SK-N-SH treated with all-trans-retinoic acid at 6 μM for 48 hours (cell line): ENCODE measurements at regions not wholly inside any gene's neighbourhood (a gene's known extent, or its start where the extent isn't known, plus 50 kb on each side); places are given as distances from the start of the nearest gene placed in this dataset.

Experiments used
- ATAC-seq: fragments of 200-7000 bp; cut with Tn5 transposase; 3 replicates; pipeline ENCODE4 v1.9.1; 2020; ENCODE audit warnings: mild to moderate bottlenecking, moderate library complexity
- ARNTL ChIP-seq: fragments of 450-650 bp; formaldehyde crosslinking; IDR thresholded peaks from 2 replicates; pipeline ENCODE4 v1.5.0; 2020; ENCODE audit warnings: low read depth, mild to moderate bottlenecking, moderate library complexity, borderline replicate concordance
- BACH2 ChIP-seq: fragments of 250-450 bp; sonication (Bioruptor Pico); IDR thresholded peaks from 2 replicates; pipeline ENCODE4 v1.9.0; 2021; ENCODE audit warnings: mild to moderate bottlenecking, borderline replicate concordance
- CREB5 ChIP-seq: fragments of 250-450 bp; sonication (Bioruptor Pico); IDR thresholded peaks from 2 replicates; pipeline ENCODE4 v1.5.1; 2020; ENCODE audit warnings: low read depth, mild to moderate bottlenecking, moderate library complexity
- CSDC2 ChIP-seq: fragments of 250-450 bp; sonication (Bioruptor Pico); IDR thresholded peaks from 2 replicates; pipeline ENCODE4 v1.5.0; 2020; ENCODE audit warnings: mild to moderate bottlenecking, moderate library complexity
- ESRRG ChIP-seq: fragments of 250-450 bp; sonication (Bioruptor Pico); IDR thresholded peaks from 2 replicates; pipeline ENCODE4 v1.6.1; 2021; ENCODE audit warnings: mild to moderate bottlenecking
- GLIS3 ChIP-seq: fragments of 250-450 bp; sonication (Bioruptor Pico); IDR thresholded peaks from 2 replicates; pipeline ENCODE4 v1.5.0; 2020; ENCODE audit warnings: mild to moderate bottlenecking, moderate library complexity
- ISL1 ChIP-seq: fragments of 250-450 bp; sonication (Bioruptor Pico); IDR thresholded peaks from 2 replicates; pipeline ENCODE4 v2.1.2; 2022; ENCODE audit warnings: mild to moderate bottlenecking, moderate library complexity
- OSR1 ChIP-seq: fragments of 250-450 bp; sonication (Bioruptor Pico); IDR thresholded peaks from 2 replicates; pipeline ENCODE4 v1.8.0; 2022; ENCODE audit warnings: moderate library complexity, mild to moderate bottlenecking, inconsistent platforms
- PPARA ChIP-seq: fragments of 250-450 bp; sonication (Bioruptor Pico); IDR thresholded peaks from 2 replicates; pipeline ENCODE4 v1.5.0; 2020; ENCODE audit warnings: mild to moderate bottlenecking, borderline replicate concordance
- RARB ChIP-seq: fragments of 250-450 bp; sonication (Bioruptor Pico); IDR thresholded peaks from 2 replicates; pipeline ENCODE4 v1.8.0; 2021; ENCODE audit warnings: mild to moderate bottlenecking, moderate library complexity
- SNAI2 ChIP-seq: fragments of 250-450 bp; sonication (Bioruptor Pico); IDR thresholded peaks from 2 replicates; pipeline ENCODE4 v1.5.0; 2020; ENCODE audit warnings: mild to moderate bottlenecking, moderate library complexity
- TCF4 ChIP-seq: fragments of 250-450 bp; sonication (Bioruptor Pico); IDR thresholded peaks from 2 replicates; pipeline ENCODE4 v1.8.0; 2021; ENCODE audit warnings: mild to moderate bottlenecking, moderate library complexity, borderline replicate concordance
- TOX ChIP-seq: fragments of 250-450 bp; sonication (Bioruptor Pico); IDR thresholded peaks from 2 replicates; pipeline ENCODE4 v1.8.0; 2021; ENCODE audit warnings: mild to moderate bottlenecking, moderate library complexity, borderline replicate concordance
- ZC3H10 ChIP-seq: fragments of 250-450 bp; sonication (Bioruptor Pico); IDR thresholded peaks from 2 replicates; pipeline ENCODE4 v1.5.1; 2021; ENCODE audit warnings: mild to moderate bottlenecking, moderate library complexity
- ZFP3 ChIP-seq: fragments of 250-450 bp; sonication (Bioruptor Pico); IDR thresholded peaks from 2 replicates; pipeline ENCODE4 v1.5.0; 2020; ENCODE audit warnings: mild to moderate bottlenecking, moderate library complexity
- ZFP30 ChIP-seq: fragments of 450-650 bp; formaldehyde crosslinking; IDR thresholded peaks from 2 replicates; pipeline ENCODE4 v1.5.0; 2022; ENCODE audit warnings: mild to moderate bottlenecking, moderate library complexity
- ZNF565 ChIP-seq: fragments of 450-650 bp; formaldehyde crosslinking; conservative IDR thresholded peaks from 2 replicates; pipeline ENCODE4 v1.5.0; 2020; ENCODE audit warnings: low read depth, mild to moderate bottlenecking, moderate library complexity
- ZNF70 ChIP-seq: fragments of 450-650 bp; formaldehyde crosslinking; IDR thresholded peaks from 2 replicates; pipeline ENCODE4 v1.5.0; 2020; ENCODE audit warnings: mild to moderate bottlenecking, moderate library complexity
- ZNF8 ChIP-seq: fragments of 450-650 bp; formaldehyde crosslinking; IDR thresholded peaks from 2 replicates; pipeline ENCODE4 v1.5.0; 2020; ENCODE audit warnings: mild to moderate bottlenecking, moderate library complexity
- TF ChIP-seq, protein P1 (sequence below): fragments of 250-450 bp; sonication (Bioruptor Pico); IDR thresholded peaks from 2 replicates; pipeline ENCODE4 v1.8.0; 2020; ENCODE audit warnings: mild to moderate bottlenecking, moderate library complexity, borderline replicate concordance
- TF ChIP-seq, protein P2 (sequence below): fragments of 250-450 bp; sonication (Bioruptor Pico); IDR thresholded peaks from 2 replicates; pipeline ENCODE4 v1.5.1; 2021; ENCODE audit warnings: mild to moderate bottlenecking, moderate library complexity
- TF ChIP-seq, protein P3 (sequence below): fragments of 250-450 bp; sonication (Bioruptor Pico); IDR thresholded peaks from 2 replicates; pipeline ENCODE4 v1.5.0; 2020; ENCODE audit warnings: mild to moderate bottlenecking, moderate library complexity

- ATAC-seq: no peak
These were observed 637.4 kb upstream of the API5 start for GRCh38 chr11:42674436-42674835.

DNA sequence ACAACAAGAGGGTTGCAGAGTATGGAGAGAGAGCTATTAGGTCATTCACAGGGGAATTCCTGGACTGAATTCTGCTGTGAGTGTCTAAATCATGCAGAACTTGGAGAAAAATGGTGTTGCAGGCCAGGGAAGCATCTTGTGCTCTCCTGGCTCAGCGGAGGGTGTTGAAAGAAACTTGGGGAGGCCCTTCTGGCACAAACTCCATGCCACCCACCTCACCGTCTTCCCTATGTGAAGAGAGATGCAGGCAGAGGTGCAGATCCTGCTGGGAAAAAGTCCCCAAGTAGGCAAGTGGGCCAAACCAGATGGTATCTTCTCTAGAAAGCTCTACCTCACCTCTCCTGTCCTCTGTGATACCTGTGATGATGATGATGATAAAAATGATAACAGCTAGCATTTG is 604.3 kb upstream of the API5 start:
- no peak for ATAC-seq
- TF ChIP-seq, protein P1, sequence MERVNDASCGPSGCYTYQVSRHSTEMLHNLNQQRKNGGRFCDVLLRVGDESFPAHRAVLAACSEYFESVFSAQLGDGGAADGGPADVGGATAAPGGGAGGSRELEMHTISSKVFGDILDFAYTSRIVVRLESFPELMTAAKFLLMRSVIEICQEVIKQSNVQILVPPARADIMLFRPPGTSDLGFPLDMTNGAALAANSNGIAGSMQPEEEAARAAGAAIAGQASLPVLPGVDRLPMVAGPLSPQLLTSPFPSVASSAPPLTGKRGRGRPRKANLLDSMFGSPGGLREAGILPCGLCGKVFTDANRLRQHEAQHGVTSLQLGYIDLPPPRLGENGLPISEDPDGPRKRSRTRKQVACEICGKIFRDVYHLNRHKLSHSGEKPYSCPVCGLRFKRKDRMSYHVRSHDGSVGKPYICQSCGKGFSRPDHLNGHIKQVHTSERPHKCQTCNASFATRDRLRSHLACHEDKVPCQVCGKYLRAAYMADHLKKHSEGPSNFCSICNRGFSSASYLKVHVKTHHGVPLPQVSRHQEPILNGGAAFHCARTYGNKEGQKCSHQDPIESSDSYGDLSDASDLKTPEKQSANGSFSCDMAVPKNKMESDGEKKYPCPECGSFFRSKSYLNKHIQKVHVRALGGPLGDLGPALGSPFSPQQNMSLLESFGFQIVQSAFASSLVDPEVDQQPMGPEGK (CRISPR knock-in tag): no peak
- TF ChIP-seq, protein P2, sequence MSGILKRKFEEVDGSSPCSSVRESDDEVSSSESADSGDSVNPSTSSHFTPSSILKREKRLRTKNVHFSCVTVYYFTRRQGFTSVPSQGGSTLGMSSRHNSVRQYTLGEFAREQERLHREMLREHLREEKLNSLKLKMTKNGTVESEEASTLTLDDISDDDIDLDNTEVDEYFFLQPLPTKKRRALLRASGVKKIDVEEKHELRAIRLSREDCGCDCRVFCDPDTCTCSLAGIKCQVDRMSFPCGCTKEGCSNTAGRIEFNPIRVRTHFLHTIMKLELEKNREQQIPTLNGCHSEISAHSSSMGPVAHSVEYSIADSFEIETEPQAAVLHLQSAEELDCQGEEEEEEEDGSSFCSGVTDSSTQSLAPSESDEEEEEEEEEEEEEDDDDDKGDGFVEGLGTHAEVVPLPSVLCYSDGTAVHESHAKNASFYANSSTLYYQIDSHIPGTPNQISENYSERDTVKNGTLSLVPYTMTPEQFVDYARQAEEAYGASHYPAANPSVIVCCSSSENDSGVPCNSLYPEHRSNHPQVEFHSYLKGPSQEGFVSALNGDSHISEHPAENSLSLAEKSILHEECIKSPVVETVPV (CRISPR knock-in tag): no peak
- TF ChIP-seq ARNTL (CRISPR knock-in tag) (no peak), ZFP30 (CRISPR knock-in tag) (no peak), PPARA (CRISPR knock-in tag) (no peak), TCF4 (CRISPR knock-in tag) (no peak), OSR1 (CRISPR knock-in tag) (no peak), ISL1 (CRISPR knock-in tag) (no peak), BACH2 (CRISPR knock-in tag) (no peak)

More at GRCh38 chr11:42674436-42674835, 637.4 kb upstream of the API5 start:
- TF ChIP-seq ZC3H10 (CRISPR knock-in tag) (no peak), ISL1 (CRISPR knock-in tag) (no peak), ZNF8 (CRISPR knock-in tag) (no peak), SNAI2 (CRISPR knock-in tag) (no peak), CSDC2 (no peak), GLIS3 (CRISPR knock-in tag) (no peak), TOX (CRISPR knock-in tag) (no peak), ZNF70 (no peak), OSR1 (CRISPR knock-in tag) (no peak), ARNTL (CRISPR knock-in tag) (no peak), BACH2 (CRISPR knock-in tag) (no peak), ZNF565 (no peak), TCF4 (CRISPR knock-in tag) (no peak), CREB5 (CRISPR knock-in tag) (no peak), ESRRG (CRISPR knock-in tag) (no peak), PPARA (CRISPR knock-in tag) (no peak), RARB (no peak), ZFP3 (CRISPR knock-in tag) (no peak)
- TF ChIP-seq, protein P1 (CRISPR knock-in tag): no peak
- TF ChIP-seq, protein P3, sequence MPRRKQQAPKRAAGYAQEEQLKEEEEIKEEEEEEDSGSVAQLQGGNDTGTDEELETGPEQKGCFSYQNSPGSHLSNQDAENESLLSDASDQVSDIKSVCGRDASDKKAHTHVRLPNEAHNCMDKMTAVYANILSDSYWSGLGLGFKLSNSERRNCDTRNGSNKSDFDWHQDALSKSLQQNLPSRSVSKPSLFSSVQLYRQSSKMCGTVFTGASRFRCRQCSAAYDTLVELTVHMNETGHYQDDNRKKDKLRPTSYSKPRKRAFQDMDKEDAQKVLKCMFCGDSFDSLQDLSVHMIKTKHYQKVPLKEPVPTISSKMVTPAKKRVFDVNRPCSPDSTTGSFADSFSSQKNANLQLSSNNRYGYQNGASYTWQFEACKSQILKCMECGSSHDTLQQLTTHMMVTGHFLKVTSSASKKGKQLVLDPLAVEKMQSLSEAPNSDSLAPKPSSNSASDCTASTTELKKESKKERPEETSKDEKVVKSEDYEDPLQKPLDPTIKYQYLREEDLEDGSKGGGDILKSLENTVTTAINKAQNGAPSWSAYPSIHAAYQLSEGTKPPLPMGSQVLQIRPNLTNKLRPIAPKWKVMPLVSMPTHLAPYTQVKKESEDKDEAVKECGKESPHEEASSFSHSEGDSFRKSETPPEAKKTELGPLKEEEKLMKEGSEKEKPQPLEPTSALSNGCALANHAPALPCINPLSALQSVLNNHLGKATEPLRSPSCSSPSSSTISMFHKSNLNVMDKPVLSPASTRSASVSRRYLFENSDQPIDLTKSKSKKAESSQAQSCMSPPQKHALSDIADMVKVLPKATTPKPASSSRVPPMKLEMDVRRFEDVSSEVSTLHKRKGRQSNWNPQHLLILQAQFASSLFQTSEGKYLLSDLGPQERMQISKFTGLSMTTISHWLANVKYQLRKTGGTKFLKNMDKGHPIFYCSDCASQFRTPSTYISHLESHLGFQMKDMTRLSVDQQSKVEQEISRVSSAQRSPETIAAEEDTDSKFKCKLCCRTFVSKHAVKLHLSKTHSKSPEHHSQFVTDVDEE (CRISPR knock-in tag): no peak

GRCh38 chr11:42709216-42709615 is 602.6 kb upstream of the API5 start:
- no peak for ATAC-seq
- no peak for TF ChIP-seq ZNF70
- TF ChIP-seq, protein P2 (CRISPR knock-in tag): no peak
- TF ChIP-seq ZFP3 (CRISPR knock-in tag): no peak
- no peak for TF ChIP-seq ZC3H10 (CRISPR knock-in tag)
- TF ChIP-seq ARNTL (CRISPR knock-in tag): no peak
- no peak for TF ChIP-seq OSR1 (CRISPR knock-in tag)
- no peak for TF ChIP-seq TOX (CRISPR knock-in tag)
- no peak for TF ChIP-seq ZFP30 (CRISPR knock-in tag)
- no peak for TF ChIP-seq ISL1 (CRISPR knock-in tag)
- TF ChIP-seq, protein P3 (CRISPR knock-in tag): no peak
- TF ChIP-seq ZNF565: no peak
- TF ChIP-seq ESRRG (CRISPR knock-in tag): no peak
- TF ChIP-seq GLIS3 (CRISPR knock-in tag): no peak
- no peak for TF ChIP-seq RARB
